GM23338 (cell line): ENCODE measurements at regions not wholly inside any gene's neighbourhood (a gene's known extent, or its start where the extent isn't known, plus 50 kb on each side); places are given as distances from the start of the nearest gene placed in this dataset.

Source experiments
- ATAC-seq: fragments of 200-7000 bp; cut with Tn5 transposase; 3 replicates; pipeline ENCODE4 v1.9.1; 2020
- DNase-seq: peaks from one replicate; pipeline ENCODE4 v3.0.0-alpha.2; 2015; ENCODE audit warnings: low spot score
- H2AFZ ChIP-seq: fragments of 200-600 bp; sonication (generic); 2 replicates; pipeline ENCODE4 v1.8.0; 2016; ENCODE audit warnings: antibody characterized with exemption, mild to moderate bottlenecking, moderate library complexity
- H3F3A ChIP-seq: fragments of 200-600 bp; sonication (generic); replicated peaks from 2 replicates; pipeline ENCODE4 v1.8.0; 2017; ENCODE audit warnings: antibody characterized with exemption, mixed run types, low read depth
- H3K27ac ChIP-seq: fragments of 200-600 bp; sonication (generic); 2 replicates; pipeline ENCODE4 v1.6.1; 2016; ENCODE audit warnings: low read depth
- H3K27me3 ChIP-seq: fragments of 200-600 bp; sonication (generic); 2 replicates; pipeline ENCODE4 v1.8.0; 2016; ENCODE audit warnings: mild to moderate bottlenecking, mixed run types, moderate library complexity; ENCODE audit not compliant: insufficient read depth
- H3K36me3 ChIP-seq: fragments of 200-600 bp; sonication (generic); 2 replicates; pipeline ENCODE4 v1.8.0; 2016; ENCODE audit warnings: mild to moderate bottlenecking; ENCODE audit not compliant: insufficient read depth
- H3K4me1 ChIP-seq: fragments of 200-600 bp; sonication (generic); 2 replicates; pipeline ENCODE4 v1.8.0; 2016; ENCODE audit warnings: mild to moderate bottlenecking, moderate library complexity; ENCODE audit not compliant: insufficient read depth
- H3K4me2 ChIP-seq: fragments of 200-600 bp; sonication (generic); 2 replicates; pipeline ENCODE4 v1.7.1; 2017; ENCODE audit warnings: mixed run types
- H3K4me3 ChIP-seq: fragments of 200-600 bp; sonication (generic); 2 replicates; pipeline ENCODE4 v1.6.1; 2016; ENCODE audit warnings: mixed run types
- H3K79me2 ChIP-seq: fragments of 200-600 bp; sonication (generic); replicated peaks from 2 replicates; pipeline ENCODE4 v1.8.0; 2017; ENCODE audit warnings: mild to moderate bottlenecking; ENCODE audit not compliant: insufficient read depth
- H3K9me2 ChIP-seq: fragments of 200-600 bp; sonication (generic); 2 replicates; pipeline ENCODE4 v1.8.0; 2017; ENCODE audit not compliant: insufficient read depth
- H4K20me1 ChIP-seq: fragments of 200-600 bp; sonication (generic); replicated peaks from 2 replicates; pipeline ENCODE4 v1.8.0; 2017; ENCODE audit warnings: mild to moderate bottlenecking; ENCODE audit not compliant: insufficient read depth
- H3K27ac Mint-ChIP-seq: 2 replicates; pipeline ENCODE4 v1.8.0; 2020; ENCODE audit warnings: inconsistent platforms, mild to moderate bottlenecking, moderate library complexity, mixed read lengths
- H3K27me3 Mint-ChIP-seq: 3 replicates; pipeline ENCODE4 v1.8.0; 2022; ENCODE audit warnings: low read depth, mild to moderate bottlenecking, moderate library complexity, mixed read lengths, inconsistent platforms; ENCODE audit not compliant: insufficient read depth, poor library complexity
- H3K36me3 Mint-ChIP-seq: 3 replicates; pipeline ENCODE4 v1.8.0; 2021; ENCODE audit warnings: low read depth, mild to moderate bottlenecking, inconsistent platforms, moderate library complexity, mixed read lengths
- H3K4me1 Mint-ChIP-seq: 3 replicates; pipeline ENCODE4 v1.8.0; 2020; ENCODE audit warnings: mild to moderate bottlenecking, inconsistent platforms, mixed read lengths
- H3K4me3 Mint-ChIP-seq: 3 replicates; pipeline ENCODE4 v1.8.0; 2021; ENCODE audit warnings: moderate library complexity, mild to moderate bottlenecking, inconsistent platforms, mixed read lengths
- H3K9me3 Mint-ChIP-seq: 3 replicates; pipeline ENCODE4 v1.8.0; 2020; ENCODE audit warnings: moderate library complexity, mild to moderate bottlenecking, inconsistent platforms, mixed read lengths
- CREB1 ChIP-seq: fragments of 250-450 bp; sonication (Bioruptor Pico); IDR thresholded peaks from 2 replicates; pipeline ENCODE4 v1.5.0; 2020; ENCODE audit warnings: low read depth, mild to moderate bottlenecking, moderate library complexity
- CTCF ChIP-seq, 2 experiments: fragments of 200-600 bp in 1 of 2; sonication (generic) in 1 of 2; conservative IDR thresholded peaks; 2 replicates each; pipeline versions ENCODE4 v1.5.1 to v1.6.1; 2016 to 2017; ENCODE audit warnings: antibody characterized with exemption in 2 of 2, low read depth in 2 of 2, mild to moderate bottlenecking in 2 of 2, moderate library complexity in 1 of 2
- ETS1 ChIP-seq: IDR thresholded peaks from 2 replicates; pipeline ENCODE4 v1.6.1; 2016; ENCODE audit warnings: antibody characterized with exemption
- EZH2 ChIP-seq: fragments of 200-600 bp; sonication (generic); IDR thresholded peaks from one replicate; pipeline ENCODE4 v1.8.0; 2017; ENCODE audit warnings: antibody characterized with exemption, mild to moderate bottlenecking, low read depth; ENCODE audit not compliant: unreplicated experiment
- EZH2phosphoT487 ChIP-seq: fragments of 200-600 bp; sonication (generic); IDR thresholded peaks from one replicate; pipeline ENCODE4 v1.8.1; 2018; ENCODE audit warnings: antibody characterized with exemption; ENCODE audit not compliant: unreplicated experiment
- JUNB ChIP-seq: IDR thresholded peaks from one replicate; pipeline ENCODE4 v1.6.1; 2016; ENCODE audit warnings: antibody characterized with exemption; ENCODE audit not compliant: unreplicated experiment
- NANOG ChIP-seq: IDR thresholded peaks from 2 replicates; pipeline ENCODE4 v1.6.1; 2016; ENCODE audit warnings: antibody characterized with exemption, borderline replicate concordance
- POLR2AphosphoS5 ChIP-seq: IDR thresholded peaks from 2 replicates; pipeline ENCODE4 v1.6.1; 2016; ENCODE audit warnings: antibody characterized with exemption, low read depth
- REST ChIP-seq: IDR thresholded peaks from one replicate; pipeline ENCODE4 v1.6.1; 2018; ENCODE audit warnings: antibody characterized with exemption; ENCODE audit not compliant: unreplicated experiment
- STAT1 ChIP-seq: IDR thresholded peaks from one replicate; pipeline ENCODE4 v1.6.1; 2016; ENCODE audit warnings: antibody characterized with exemption; ENCODE audit not compliant: unreplicated experiment
- ZNF331 ChIP-seq: fragments of 250-450 bp; sonication (Bioruptor Pico); IDR thresholded peaks from 2 replicates; pipeline ENCODE4 v1.5.0; 2020; ENCODE audit warnings: low read depth, mild to moderate bottlenecking, moderate library complexity
- ZNF462 ChIP-seq: fragments of 250-450 bp; sonication (Bioruptor Pico); IDR thresholded peaks from 2 replicates; pipeline ENCODE4 v1.5.0; 2020; ENCODE audit warnings: mild to moderate bottlenecking, moderate library complexity

DNA sequence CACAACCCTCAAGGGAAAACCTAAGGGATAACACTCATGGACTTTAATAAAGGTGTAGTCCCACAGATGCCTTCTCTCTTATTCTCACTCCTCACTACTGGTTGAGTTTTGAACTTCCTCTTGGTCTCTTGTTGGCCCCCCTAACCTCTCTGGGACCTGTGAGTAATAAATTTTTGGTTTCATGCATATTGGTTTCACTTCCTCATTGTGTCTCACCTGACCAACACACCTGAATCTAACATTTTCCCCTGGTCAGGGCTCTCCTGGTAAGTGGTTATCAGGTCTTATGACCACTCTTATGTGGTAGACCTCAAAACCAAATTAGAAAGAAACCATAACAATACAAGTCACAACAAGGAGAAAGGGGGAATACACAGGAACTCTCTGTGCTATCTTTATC is 60.5 kb upstream of the PRMT6 start:
- Mint-ChIP-seq H3K4me1 (no peaks in the 10 kb centered on the region), H3K4me3 (no peak overlapping the region), H3K27ac (no peak overlapping the region), H3K9me3 (peaks cover 4% of the 10 kb centered on the region; the same call in 2 of the 3 replicates), H3K36me3 (no peaks in the 10 kb centered on the region), H3K27me3 (peaks cover 2% of the 10 kb centered on the region)
- Histone ChIP-seq H3K27me3 (no peaks in the 10 kb centered on the region), H3K4me1 (no peaks in the 10 kb centered on the region), H4K20me1 (no peaks in the 10 kb centered on the region), H2AFZ (no peak overlapping the region), H3K36me3 (no peaks in the 10 kb centered on the region), H3K4me3 (no peak overlapping the region), H3K9me2 (0 out of 2 replicates have a peak, but pooled peaks cover 2% of the 10 kb centered on the region), H3K27ac (no peak overlapping the region), H3F3A (no peaks in the 10 kb centered on the region), H3K4me2 (no peak overlapping the region), H3K79me2 (no peaks in the 10 kb centered on the region)
- TF ChIP-seq POLR2AphosphoS5 (no peak), CTCF (conservative IDR thresholded peaks at IDR 0.05; ENCODE audit: low read depth in 2 of 2) (no peak), NANOG (no peak), ETS1 (no peak), JUNB (no peak), STAT1 (no peak), EZH2phosphoT487 (no peak), EZH2 (no peak), REST (no peak), CREB1 (no peak), ZNF331 (no peak), ZNF462 (no peak)
- ATAC-seq (no peak), DNase-seq (no peak)
